IMR-90 (cell line): ENCODE measurements at regions not wholly inside any gene's neighbourhood (a gene's known extent, or its start where the extent isn't known, plus 50 kb on each side); places are given as distances from the start of the nearest gene placed in this dataset.

Source experiments
- ATAC-seq: fragments of 200-7000 bp; cut with Tn5 transposase; 2 replicates; pipeline ENCODE4 v1.9.1; 2020; ENCODE audit warnings: low read depth, mild to moderate bottlenecking, moderate library complexity
- BruUV-seq: library from RNA; stranded (reverse); fragments of 400-500 nt; replicated peaks from 2 replicates; lab custom pipeline; 2021; lab: Mats Ljungman, UMichigan
- CTCF ChIA-PET: fragments of 300-600 bp; formaldehyde crosslinking; extraction: SDS; loops from one replicate; lab custom pipeline; 2021; ENCODE audit warnings: antibody characterized with exemption; lab: Yijun Ruan, JAX
- POLR2A ChIA-PET: fragments of 300-600 bp; sonication (Branson Sonifier 250); formaldehyde crosslinking; loops from one replicate; lab custom pipeline; 2022; ENCODE audit warnings: antibody characterized with exemption; ENCODE audit not compliant: unreplicated experiment; lab: Charles Lee
- DNase-seq: peaks from one replicate; pipeline ENCODE4 v3.0.0; 2013
- H2AFZ ChIP-seq: replicated peaks from 2 replicates; pipeline ENCODE3; 2013; ENCODE audit warnings: low read length, mild to moderate bottlenecking; ENCODE audit not compliant: poor library complexity
- H2AK5ac ChIP-seq: 2 replicates; pipeline ENCODE4 v1.6.1; 2013; ENCODE audit warnings: low read depth, low read length, inconsistent platforms
- H2AK9ac ChIP-seq: replicated peaks from 2 replicates; pipeline ENCODE3; 2013; ENCODE audit warnings: mild to moderate bottlenecking, low read depth, low read length, moderate library complexity; ENCODE audit not compliant: poor library complexity
- H2BK120ac ChIP-seq: 2 replicates; pipeline ENCODE4 v1.6.1; 2013; ENCODE audit warnings: low read depth, low read length, inconsistent platforms
- H2BK15ac ChIP-seq: 3 replicates; pipeline ENCODE4 v1.6.1; 2013; ENCODE audit warnings: low read depth, low read length, inconsistent platforms
- H2BK20ac ChIP-seq: 2 replicates; pipeline ENCODE4 v1.6.1; 2013; ENCODE audit warnings: low read depth, mild to moderate bottlenecking, inconsistent platforms, low read length, moderate library complexity
- H2BK5ac ChIP-seq: 2 replicates; pipeline ENCODE4 v1.6.1; 2013; ENCODE audit warnings: mild to moderate bottlenecking, low read depth, low read length, inconsistent platforms; ENCODE audit not compliant: poor library complexity, severe bottlenecking
- H3K14ac ChIP-seq: replicated peaks from 2 replicates; pipeline ENCODE4 v1.6.1; 2013; ENCODE audit warnings: low read depth, low read length, inconsistent platforms
- H3K18ac ChIP-seq: 2 replicates; pipeline ENCODE4 v1.6.1; 2013; ENCODE audit warnings: low read depth, low read length, control low read depth
- H3K23ac ChIP-seq: 2 replicates; pipeline ENCODE4 v1.6.1; 2013; ENCODE audit warnings: low read depth, low read length, inconsistent platforms
- H3K27ac ChIP-seq: 2 replicates; pipeline ENCODE4 v1.5.1; 2013; ENCODE audit warnings: mild to moderate bottlenecking, control low read depth, low read length; ENCODE audit not compliant: insufficient read depth
- H3K27me3 ChIP-seq: 2 replicates; pipeline ENCODE4 v1.6.1; 2013; ENCODE audit warnings: low read length; ENCODE audit not compliant: control insufficient read depth, insufficient read depth
- H3K36me3 ChIP-seq: 2 replicates; pipeline ENCODE4 v1.6.1; 2013; ENCODE audit warnings: low read length, mixed read lengths; ENCODE audit not compliant: control insufficient read depth, insufficient read depth
- H3K4ac ChIP-seq: 2 replicates; pipeline ENCODE4 v1.6.1; 2013; ENCODE audit warnings: low read depth, low read length, inconsistent platforms
- H3K4me1 ChIP-seq: 2 replicates; pipeline ENCODE4 v1.6.1; 2013; ENCODE audit warnings: low read length, mixed read lengths; ENCODE audit not compliant: control insufficient read depth, insufficient read depth
- H3K4me2 ChIP-seq: 2 replicates; pipeline ENCODE4 v1.6.1; 2013; ENCODE audit warnings: low read depth, mild to moderate bottlenecking, control low read depth, low read length, moderate library complexity
- H3K4me3 ChIP-seq: 2 replicates; pipeline ENCODE4 v1.5.1; 2013; ENCODE audit warnings: low read depth, mild to moderate bottlenecking, control low read depth, low read length, moderate library complexity; ENCODE audit not compliant: insufficient read depth
- H3K56ac ChIP-seq: 2 replicates; pipeline ENCODE4 v1.6.1; 2013; ENCODE audit warnings: low read length, inconsistent platforms; ENCODE audit not compliant: insufficient read depth; ENCODE audit errors: extremely low read depth
- H3K79me1 ChIP-seq, 2 experiments: 2 replicates each; pipeline ENCODE4 v1.6.1; 2013; ENCODE audit warnings: low read length in 2 of 2, inconsistent platforms in 1 of 2, low read depth in 1 of 2
- H3K9ac ChIP-seq: 2 replicates; pipeline ENCODE4 v1.6.1; 2013; ENCODE audit warnings: low read depth, low read length, control low read depth
- H3K9me1 ChIP-seq: 2 replicates; pipeline ENCODE4 v1.6.1; 2013; ENCODE audit warnings: low read length, inconsistent platforms; ENCODE audit not compliant: insufficient read depth
- H3K9me3 ChIP-seq: 2 replicates; pipeline ENCODE4 v1.6.1; 2013; ENCODE audit warnings: low read length; ENCODE audit not compliant: control insufficient read depth, insufficient read depth
- H4K20me1 ChIP-seq: 2 replicates; pipeline ENCODE4 v1.6.1; 2013; ENCODE audit warnings: low read length, inconsistent platforms; ENCODE audit not compliant: insufficient read depth
- H4K5ac ChIP-seq: 2 replicates; pipeline ENCODE4 v1.6.1; 2013; ENCODE audit warnings: mild to moderate bottlenecking, low read depth, low read length, control low read depth
- H4K8ac ChIP-seq, 2 experiments: 2 replicates each; pipeline ENCODE4 v1.6.1; 2013; ENCODE audit warnings: low read depth in 2 of 2, low read length in 2 of 2, control low read depth in 1 of 2, inconsistent platforms in 1 of 2
- H4K91ac ChIP-seq: 2 replicates; pipeline ENCODE4 v1.6.1; 2013; ENCODE audit warnings: low read depth, low read length, inconsistent platforms; ENCODE audit not compliant: insufficient read depth
- MAFK ChIP-seq: IDR thresholded peaks from 2 replicates; pipeline ENCODE4 v1.6.1; 2012; ENCODE audit warnings: low read depth, low read length, improper control_type of control experiment
- MXI1 ChIP-seq: IDR thresholded peaks from 2 replicates; pipeline ENCODE4 v1.6.1; 2012; ENCODE audit warnings: low read depth, mild to moderate bottlenecking, low read length, moderate library complexity, borderline replicate concordance
- WGBS, 2 experiments: methylation state at CpG; one replicate each; pipeline versions ENCODE4 v1.1.5 to v1.1.7; 2013; ENCODE audit warnings: missing lambda C conversion rate in 2 of 2; ENCODE audit not compliant: insufficient read length in 1 of 2; ENCODE audit errors: extremely low coverage in 2 of 2; 5-methylcytosine and 5-hydroxymethylcytosine counted together
- dilution Hi-C: fragments of 300-500 bp; cut with HindIII; formaldehyde crosslinking; loops from one replicate; pipeline ENCODE4 v1.14.3; 2018; ENCODE audit warnings: low sequenced_read_pairs; ENCODE audit not compliant: unreplicated experiment
- in situ Hi-C: fragments of 300-500 bp; cut with MboI; formaldehyde crosslinking; loops from 3 replicates; pipeline ENCODE4 v1.14.3; 2019; ENCODE audit warnings: low sequenced_read_pairs, inconsistent platforms, mixed read lengths
- intact Hi-C: fragments of 100-400 bp; cut with micrococcal nuclease; formaldehyde crosslinking; loops from 2 replicates; pipeline ENCODE4 v1.10.0; 2022

- Histone ChIP-seq H2AK9ac (peak overlapping the region; percentile 17), H3K9me3 (no peaks in the 10 kb centered on the region), H2AFZ (no peak overlapping the region), H3K4ac (no peak overlapping the region), H2BK120ac (no peak overlapping the region), H2BK5ac (no peak overlapping the region), H4K8ac (no peak overlapping the region), H3K79me1 (no peaks in the 10 kb centered on the region), H3K9me1 (no peaks in the 10 kb centered on the region; the same call in 1 of the 2 replicates), H3K14ac (no peak overlapping the region), H3K4me3 (no peak overlapping the region), H4K5ac (no peak overlapping the region), H3K36me3 (no peaks in the 10 kb centered on the region), H4K91ac (no peak overlapping the region), H3K27me3 (no peaks in the 10 kb centered on the region), H4K20me1 (no peaks in the 10 kb centered on the region), H3K27ac (no peak overlapping the region), H3K23ac (no peak overlapping the region), H3K4me1 (peaks cover 3% of the 10 kb centered on the region; the same call in 1 of the 2 replicates), H2BK20ac (no peak overlapping the region), H3K56ac (no peak overlapping the region), H2AK5ac (no peak overlapping the region), H3K4me2 (no peak overlapping the region), H3K9ac (no peak overlapping the region), H2BK15ac (no peak overlapping the region; the same call in 2 of the 3 replicates), H3K18ac (no peak overlapping the region)
- DNase-seq: no peak
- intact Hi-C loops: loop anchor here (5.0 kb wide), 1 partner anchor 39 kb away; no protein-coding TSS in a partner anchor
- dilution Hi-C loops: no loop called here
- in situ Hi-C loops: no loop called here
- no peak for TF ChIP-seq MAFK
- TF ChIP-seq MXI1: no peak
- BruUV-seq: no TSS peak
- WGBS, 2 experiments: 81% methylated on average over 5 of the region's 7 CpGs; no CpG with 5 or more reads in 1 of the 2 experiments
- CTCF ChIA-PET: no interaction called here
- ATAC-seq: no peak
- POLR2A ChIA-PET: no interaction called here
These were observed 89.8 kb upstream of the AKR1E2 start for GRCh38 chr10:4736183-4736582.
